ENCODE measurements at regions not wholly inside any gene's neighbourhood (a gene's known extent, or its start where the extent isn't known, plus 50 kb on each side); places are given as distances from the start of the nearest gene placed in this dataset.

GRCh38 chr10:36110097-36110496 lies 468.0 kb upstream of the FZD8 start:
- TF ChIP-seq CTCF (IDR thresholded peaks at IDR 0.05) (no peak), EP300 (IDR thresholded peaks at IDR 0.05) (no peak), POLR2A (IDR thresholded peaks at IDR 0.05) (no peak)
